GM23338 (cell line): ENCODE measurements at regions not wholly inside any gene's neighbourhood (a gene's known extent, or its start where the extent isn't known, plus 50 kb on each side); places are given as distances from the start of the nearest gene placed in this dataset.

ENCODE experiments used
- ATAC-seq: fragments of 200-7000 bp; cut with Tn5 transposase; 3 replicates; pipeline ENCODE4 v1.9.1; 2020
- DNase-seq: peaks from one replicate; pipeline ENCODE4 v3.0.0-alpha.2; 2015; ENCODE audit warnings: low spot score
- H2AFZ ChIP-seq: fragments of 200-600 bp; sonication (generic); 2 replicates; pipeline ENCODE4 v1.8.0; 2016; ENCODE audit warnings: antibody characterized with exemption, mild to moderate bottlenecking, moderate library complexity
- H3F3A ChIP-seq: fragments of 200-600 bp; sonication (generic); replicated peaks from 2 replicates; pipeline ENCODE4 v1.8.0; 2017; ENCODE audit warnings: antibody characterized with exemption, mixed run types, low read depth
- H3K27ac ChIP-seq: fragments of 200-600 bp; sonication (generic); 2 replicates; pipeline ENCODE4 v1.6.1; 2016; ENCODE audit warnings: low read depth
- H3K27me3 ChIP-seq: fragments of 200-600 bp; sonication (generic); 2 replicates; pipeline ENCODE4 v1.8.0; 2016; ENCODE audit warnings: mild to moderate bottlenecking, mixed run types, moderate library complexity; ENCODE audit not compliant: insufficient read depth
- H3K36me3 ChIP-seq: fragments of 200-600 bp; sonication (generic); 2 replicates; pipeline ENCODE4 v1.8.0; 2016; ENCODE audit warnings: mild to moderate bottlenecking; ENCODE audit not compliant: insufficient read depth
- H3K4me1 ChIP-seq: fragments of 200-600 bp; sonication (generic); 2 replicates; pipeline ENCODE4 v1.8.0; 2016; ENCODE audit warnings: mild to moderate bottlenecking, moderate library complexity; ENCODE audit not compliant: insufficient read depth
- H3K4me2 ChIP-seq: fragments of 200-600 bp; sonication (generic); 2 replicates; pipeline ENCODE4 v1.7.1; 2017; ENCODE audit warnings: mixed run types
- H3K4me3 ChIP-seq: fragments of 200-600 bp; sonication (generic); 2 replicates; pipeline ENCODE4 v1.6.1; 2016; ENCODE audit warnings: mixed run types
- H3K79me2 ChIP-seq: fragments of 200-600 bp; sonication (generic); replicated peaks from 2 replicates; pipeline ENCODE4 v1.8.0; 2017; ENCODE audit warnings: mild to moderate bottlenecking; ENCODE audit not compliant: insufficient read depth
- H3K9me2 ChIP-seq: fragments of 200-600 bp; sonication (generic); 2 replicates; pipeline ENCODE4 v1.8.0; 2017; ENCODE audit not compliant: insufficient read depth
- H4K20me1 ChIP-seq: fragments of 200-600 bp; sonication (generic); replicated peaks from 2 replicates; pipeline ENCODE4 v1.8.0; 2017; ENCODE audit warnings: mild to moderate bottlenecking; ENCODE audit not compliant: insufficient read depth
- H3K27ac Mint-ChIP-seq: 2 replicates; pipeline ENCODE4 v1.8.0; 2020; ENCODE audit warnings: inconsistent platforms, mild to moderate bottlenecking, moderate library complexity, mixed read lengths
- H3K27me3 Mint-ChIP-seq: 3 replicates; pipeline ENCODE4 v1.8.0; 2022; ENCODE audit warnings: low read depth, mild to moderate bottlenecking, moderate library complexity, mixed read lengths, inconsistent platforms; ENCODE audit not compliant: insufficient read depth, poor library complexity
- H3K36me3 Mint-ChIP-seq: 3 replicates; pipeline ENCODE4 v1.8.0; 2021; ENCODE audit warnings: low read depth, mild to moderate bottlenecking, inconsistent platforms, moderate library complexity, mixed read lengths
- H3K4me1 Mint-ChIP-seq: 3 replicates; pipeline ENCODE4 v1.8.0; 2020; ENCODE audit warnings: mild to moderate bottlenecking, inconsistent platforms, mixed read lengths
- H3K4me3 Mint-ChIP-seq: 3 replicates; pipeline ENCODE4 v1.8.0; 2021; ENCODE audit warnings: moderate library complexity, mild to moderate bottlenecking, inconsistent platforms, mixed read lengths
- H3K9me3 Mint-ChIP-seq: 3 replicates; pipeline ENCODE4 v1.8.0; 2020; ENCODE audit warnings: moderate library complexity, mild to moderate bottlenecking, inconsistent platforms, mixed read lengths
- CREB1 ChIP-seq: fragments of 250-450 bp; sonication (Bioruptor Pico); IDR thresholded peaks from 2 replicates; pipeline ENCODE4 v1.5.0; 2020; ENCODE audit warnings: low read depth, mild to moderate bottlenecking, moderate library complexity
- CTCF ChIP-seq, 2 experiments: fragments of 200-600 bp in 1 of 2; sonication (generic) in 1 of 2; conservative IDR thresholded peaks; 2 replicates each; pipeline versions ENCODE4 v1.5.1 to v1.6.1; 2016 to 2017; ENCODE audit warnings: antibody characterized with exemption in 2 of 2, low read depth in 2 of 2, mild to moderate bottlenecking in 2 of 2, moderate library complexity in 1 of 2
- EZH2 ChIP-seq: fragments of 200-600 bp; sonication (generic); IDR thresholded peaks from one replicate; pipeline ENCODE4 v1.8.0; 2017; ENCODE audit warnings: antibody characterized with exemption, mild to moderate bottlenecking, low read depth; ENCODE audit not compliant: unreplicated experiment
- EZH2phosphoT487 ChIP-seq: fragments of 200-600 bp; sonication (generic); IDR thresholded peaks from one replicate; pipeline ENCODE4 v1.8.1; 2018; ENCODE audit warnings: antibody characterized with exemption; ENCODE audit not compliant: unreplicated experiment
- JUNB ChIP-seq: IDR thresholded peaks from one replicate; pipeline ENCODE4 v1.6.1; 2016; ENCODE audit warnings: antibody characterized with exemption; ENCODE audit not compliant: unreplicated experiment
- NANOG ChIP-seq: IDR thresholded peaks from 2 replicates; pipeline ENCODE4 v1.6.1; 2016; ENCODE audit warnings: antibody characterized with exemption, borderline replicate concordance
- POLR2AphosphoS5 ChIP-seq: IDR thresholded peaks from 2 replicates; pipeline ENCODE4 v1.6.1; 2016; ENCODE audit warnings: antibody characterized with exemption, low read depth
- REST ChIP-seq: IDR thresholded peaks from one replicate; pipeline ENCODE4 v1.6.1; 2018; ENCODE audit warnings: antibody characterized with exemption; ENCODE audit not compliant: unreplicated experiment
- STAT1 ChIP-seq: IDR thresholded peaks from one replicate; pipeline ENCODE4 v1.6.1; 2016; ENCODE audit warnings: antibody characterized with exemption; ENCODE audit not compliant: unreplicated experiment
- ZNF114 ChIP-seq: fragments of 250-450 bp; sonication (Bioruptor Pico); IDR thresholded peaks from 2 replicates; pipeline ENCODE4 v1.5.0; 2020; ENCODE audit warnings: mild to moderate bottlenecking, moderate library complexity
- ZNF331 ChIP-seq: fragments of 250-450 bp; sonication (Bioruptor Pico); IDR thresholded peaks from 2 replicates; pipeline ENCODE4 v1.5.0; 2020; ENCODE audit warnings: low read depth, mild to moderate bottlenecking, moderate library complexity
- TF ChIP-seq, protein P1 (sequence below): fragments of 250-450 bp; sonication (Bioruptor Pico); IDR thresholded peaks from 2 replicates; pipeline ENCODE4 v1.5.0; 2020; ENCODE audit warnings: mild to moderate bottlenecking, moderate library complexity
- TF ChIP-seq, protein P2 (sequence below): IDR thresholded peaks from 2 replicates; pipeline ENCODE4 v1.6.1; 2016; ENCODE audit warnings: antibody characterized with exemption

DNA sequence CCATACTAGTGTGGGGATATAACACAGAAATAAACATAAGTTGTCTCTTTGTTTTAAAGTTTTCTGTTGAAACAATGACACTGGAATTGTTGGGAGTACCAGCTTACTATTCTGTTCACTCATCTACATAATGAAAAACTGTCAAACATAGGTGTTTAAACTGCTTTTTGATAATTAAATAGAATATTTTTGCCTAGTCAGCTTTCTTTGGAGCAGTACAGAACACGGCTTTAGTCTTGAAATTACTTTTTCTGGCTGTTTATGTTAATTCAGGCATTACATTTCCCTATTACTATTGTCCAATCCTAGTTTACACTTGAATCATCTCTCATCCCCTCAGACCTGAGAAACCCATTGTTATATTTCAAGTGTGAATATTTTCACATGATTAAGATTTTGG is 73.0 kb downstream of the FAM47B start:
- H3K79me2 ChIP-seq = no peaks in the 10 kb centered on the region
- Mint-ChIP-seq H3K4me3 (no peak overlapping the region), H3K9me3 (peaks cover 12% of the 10 kb centered on the region), H3K36me3 (no peaks in the 10 kb centered on the region), H3K4me1 (peaks cover 4% of the 10 kb centered on the region; the same call in 1 of the 3 replicates), H3K27me3 (no peaks in the 10 kb centered on the region), H3K27ac (no peak overlapping the region)
- no peak overlapping the region for H3K27ac ChIP-seq
- H3K27me3 ChIP-seq = no peaks in the 10 kb centered on the region
- H3K4me3 ChIP-seq = no peak overlapping the region
- no peaks in the 10 kb centered on the region for H4K20me1 ChIP-seq
- no peaks in the 10 kb centered on the region; the same call in 1 of the 2 replicates for H3K9me2 ChIP-seq
- DNase-seq = no peak
- H3K36me3 ChIP-seq = no peaks in the 10 kb centered on the region
- TF ChIP-seq NANOG (no peak), POLR2AphosphoS5 (no peak), ZNF114 (CRISPR knock-in tag) (no peak), EZH2phosphoT487 (no peak), CREB1 (CRISPR knock-in tag) (no peak), CTCF (conservative IDR thresholded peaks at IDR 0.05; ENCODE audit: low read depth in 2 of 2) (no peak), EZH2 (no peak), REST (no peak), JUNB (no peak), ZNF331 (CRISPR knock-in tag) (no peak), STAT1 (no peak)
- TF ChIP-seq, protein P1, sequence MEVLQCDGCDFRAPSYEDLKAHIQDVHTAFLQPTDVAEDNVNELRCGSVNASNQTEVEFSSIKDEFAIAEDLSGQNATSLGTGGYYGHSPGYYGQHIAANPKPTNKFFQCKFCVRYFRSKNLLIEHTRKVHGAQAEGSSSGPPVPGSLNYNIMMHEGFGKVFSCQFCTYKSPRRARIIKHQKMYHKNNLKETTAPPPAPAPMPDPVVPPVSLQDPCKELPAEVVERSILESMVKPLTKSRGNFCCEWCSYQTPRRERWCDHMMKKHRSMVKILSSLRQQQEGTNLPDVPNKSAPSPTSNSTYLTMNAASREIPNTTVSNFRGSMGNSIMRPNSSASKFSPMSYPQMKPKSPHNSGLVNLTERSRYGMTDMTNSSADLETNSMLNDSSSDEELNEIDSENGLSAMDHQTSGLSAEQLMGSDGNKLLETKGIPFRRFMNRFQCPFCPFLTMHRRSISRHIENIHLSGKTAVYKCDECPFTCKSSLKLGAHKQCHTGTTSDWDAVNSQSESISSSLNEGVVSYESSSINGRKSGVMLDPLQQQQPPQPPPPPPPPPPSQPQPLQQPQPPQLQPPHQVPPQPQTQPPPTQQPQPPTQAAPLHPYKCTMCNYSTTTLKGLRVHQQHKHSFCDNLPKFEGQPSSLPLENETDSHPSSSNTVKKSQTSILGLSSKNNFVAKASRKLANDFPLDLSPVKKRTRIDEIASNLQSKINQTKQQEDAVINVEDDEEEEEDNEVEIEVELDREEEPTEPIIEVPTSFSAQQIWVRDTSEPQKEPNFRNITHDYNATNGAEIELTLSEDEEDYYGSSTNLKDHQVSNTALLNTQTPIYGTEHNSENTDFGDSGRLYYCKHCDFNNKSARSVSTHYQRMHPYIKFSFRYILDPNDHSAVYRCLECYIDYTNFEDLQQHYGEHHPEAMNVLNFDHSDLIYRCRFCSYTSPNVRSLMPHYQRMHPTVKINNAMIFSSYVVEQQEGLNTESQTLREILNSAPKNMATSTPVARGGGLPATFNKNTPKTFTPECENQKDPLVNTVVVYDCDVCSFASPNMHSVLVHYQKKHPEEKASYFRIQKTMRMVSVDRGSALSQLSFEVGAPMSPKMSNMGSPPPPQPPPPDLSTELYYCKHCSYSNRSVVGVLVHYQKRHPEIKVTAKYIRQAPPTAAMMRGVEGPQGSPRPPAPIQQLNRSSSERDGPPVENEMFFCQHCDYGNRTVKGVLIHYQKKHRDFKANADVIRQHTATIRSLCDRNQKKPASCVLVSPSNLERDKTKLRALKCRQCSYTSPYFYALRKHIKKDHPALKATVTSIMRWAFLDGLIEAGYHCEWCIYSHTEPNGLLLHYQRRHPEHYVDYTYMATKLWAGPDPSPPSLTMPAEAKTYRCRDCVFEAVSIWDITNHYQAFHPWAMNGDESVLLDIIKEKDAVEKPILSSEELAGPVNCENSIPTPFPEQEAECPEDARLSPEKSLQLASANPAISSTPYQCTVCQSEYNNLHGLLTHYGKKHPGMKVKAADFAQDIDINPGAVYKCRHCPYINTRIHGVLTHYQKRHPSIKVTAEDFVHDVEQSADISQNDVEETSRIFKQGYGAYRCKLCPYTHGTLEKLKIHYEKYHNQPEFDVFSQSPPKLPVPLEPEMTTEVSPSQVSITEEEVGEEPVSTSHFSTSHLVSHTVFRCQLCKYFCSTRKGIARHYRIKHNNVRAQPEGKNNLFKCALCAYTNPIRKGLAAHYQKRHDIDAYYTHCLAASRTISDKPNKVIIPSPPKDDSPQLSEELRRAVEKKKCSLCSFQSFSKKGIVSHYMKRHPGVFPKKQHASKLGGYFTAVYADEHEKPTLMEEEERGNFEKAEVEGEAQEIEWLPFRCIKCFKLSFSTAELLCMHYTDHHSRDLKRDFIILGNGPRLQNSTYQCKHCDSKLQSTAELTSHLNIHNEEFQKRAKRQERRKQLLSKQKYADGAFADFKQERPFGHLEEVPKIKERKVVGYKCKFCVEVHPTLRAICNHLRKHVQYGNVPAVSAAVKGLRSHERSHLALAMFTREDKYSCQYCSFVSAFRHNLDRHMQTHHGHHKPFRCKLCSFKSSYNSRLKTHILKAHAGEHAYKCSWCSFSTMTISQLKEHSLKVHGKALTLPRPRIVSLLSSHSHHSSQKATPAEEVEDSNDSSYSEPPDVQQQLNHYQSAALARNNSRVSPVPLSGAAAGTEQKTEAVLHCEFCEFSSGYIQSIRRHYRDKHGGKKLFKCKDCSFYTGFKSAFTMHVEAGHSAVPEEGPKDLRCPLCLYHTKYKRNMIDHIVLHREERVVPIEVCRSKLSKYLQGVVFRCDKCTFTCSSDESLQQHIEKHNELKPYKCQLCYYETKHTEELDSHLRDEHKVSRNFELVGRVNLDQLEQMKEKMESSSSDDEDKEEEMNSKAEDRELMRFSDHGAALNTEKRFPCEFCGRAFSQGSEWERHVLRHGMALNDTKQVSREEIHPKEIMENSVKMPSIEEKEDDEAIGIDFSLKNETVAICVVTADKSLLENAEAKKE (CRISPR knock-in tag) = no peak
- TF ChIP-seq, protein P2, sequence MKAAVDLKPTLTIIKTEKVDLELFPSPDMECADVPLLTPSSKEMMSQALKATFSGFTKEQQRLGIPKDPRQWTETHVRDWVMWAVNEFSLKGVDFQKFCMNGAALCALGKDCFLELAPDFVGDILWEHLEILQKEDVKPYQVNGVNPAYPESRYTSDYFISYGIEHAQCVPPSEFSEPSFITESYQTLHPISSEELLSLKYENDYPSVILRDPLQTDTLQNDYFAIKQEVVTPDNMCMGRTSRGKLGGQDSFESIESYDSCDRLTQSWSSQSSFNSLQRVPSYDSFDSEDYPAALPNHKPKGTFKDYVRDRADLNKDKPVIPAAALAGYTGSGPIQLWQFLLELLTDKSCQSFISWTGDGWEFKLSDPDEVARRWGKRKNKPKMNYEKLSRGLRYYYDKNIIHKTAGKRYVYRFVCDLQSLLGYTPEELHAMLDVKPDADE = no peak
- no peaks in the 10 kb centered on the region for H3F3A ChIP-seq
- no peak overlapping the region for H2AFZ ChIP-seq
- ATAC-seq = no peak
- H3K4me1 ChIP-seq = no peaks in the 10 kb centered on the region
- no peak overlapping the region for H3K4me2 ChIP-seq
